ENCODE measurements at regions not wholly inside any gene's neighbourhood (a gene's known extent, or its start where the extent isn't known, plus 50 kb on each side); places are given as distances from the start of the nearest gene placed in this dataset.
A peak's percentile ranks its signal among the peaks of the same experiment; 100 is the strongest.
"Not testable (repeated sequence)": the region's sequence is repeated elsewhere in the genome, so short reads cannot be mapped to it uniquely, and the experiment has no call there.

DNA sequence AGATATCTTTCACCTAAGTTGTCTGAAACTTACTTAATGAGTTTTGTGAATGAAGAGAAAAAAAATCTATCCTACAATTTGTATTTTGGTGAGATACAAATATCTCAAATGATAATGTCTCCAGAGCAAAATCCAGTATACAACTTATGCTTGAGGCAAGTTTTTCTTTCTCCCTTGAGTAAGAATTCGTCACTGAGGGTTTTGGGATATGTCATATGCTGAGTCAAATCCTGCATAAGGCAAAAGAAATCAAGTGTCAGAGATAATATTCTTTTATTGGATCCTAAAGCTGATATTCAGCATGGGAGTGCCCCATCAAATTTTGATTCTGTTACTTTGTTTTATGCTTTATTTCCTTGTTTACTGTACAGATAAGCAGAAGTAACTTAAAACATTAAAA, 1308.6 kb downstream of the ARAP2 start:
- DNase-seq, result no peak

DNA sequence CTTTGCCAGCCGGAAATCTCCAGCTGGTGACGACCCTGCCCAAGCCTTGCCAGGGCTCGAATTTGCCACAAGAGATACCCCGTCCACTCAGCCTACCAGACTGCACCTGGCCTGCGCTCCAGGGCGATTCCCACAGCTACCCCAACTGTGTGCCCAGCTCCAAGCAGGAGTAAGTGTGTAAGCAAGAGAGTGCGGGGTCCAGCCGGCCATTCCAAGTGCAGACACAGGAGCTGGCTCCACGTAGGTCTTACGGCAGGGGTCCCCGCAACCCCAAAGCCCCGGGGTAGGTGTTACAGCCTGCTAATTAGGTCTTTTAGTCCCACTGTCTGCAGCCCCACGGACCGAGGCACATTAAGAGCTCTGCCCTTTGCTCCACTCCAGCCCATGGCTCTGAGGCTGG, 1305.2 kb downstream of the ARAP2 start:
- DNase-seq, result no peak

DNA sequence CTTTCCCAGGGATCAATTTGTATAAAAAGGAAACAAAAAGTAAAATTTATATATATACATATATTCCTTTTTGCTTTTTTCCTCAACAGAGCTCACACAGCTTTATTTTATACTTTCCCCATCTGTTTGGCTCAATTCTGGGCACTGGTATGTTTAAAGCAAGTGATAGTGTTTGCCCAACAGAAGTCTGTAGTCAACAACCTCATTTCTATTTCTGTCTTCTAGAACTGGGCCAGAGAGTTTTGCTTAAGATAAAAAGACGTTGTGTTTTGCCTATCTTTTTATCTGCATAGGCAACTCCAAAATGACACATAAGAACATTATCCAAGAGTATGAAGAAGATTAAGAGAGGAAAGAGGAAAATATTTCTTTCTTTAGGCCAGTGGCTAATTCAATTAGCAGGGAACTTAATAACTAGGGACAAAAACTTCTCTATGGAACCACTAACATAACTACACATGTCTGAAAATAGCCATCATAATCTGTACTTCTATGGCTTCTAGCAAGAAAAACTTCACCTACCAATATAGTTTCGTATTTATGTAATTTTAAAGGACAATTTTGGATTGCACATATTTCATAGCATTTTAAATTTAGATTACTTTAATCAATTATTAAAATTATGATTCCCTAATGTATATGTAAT, 1300.5 kb downstream of the ARAP2 start:
- no peak for DNase-seq

DNA sequence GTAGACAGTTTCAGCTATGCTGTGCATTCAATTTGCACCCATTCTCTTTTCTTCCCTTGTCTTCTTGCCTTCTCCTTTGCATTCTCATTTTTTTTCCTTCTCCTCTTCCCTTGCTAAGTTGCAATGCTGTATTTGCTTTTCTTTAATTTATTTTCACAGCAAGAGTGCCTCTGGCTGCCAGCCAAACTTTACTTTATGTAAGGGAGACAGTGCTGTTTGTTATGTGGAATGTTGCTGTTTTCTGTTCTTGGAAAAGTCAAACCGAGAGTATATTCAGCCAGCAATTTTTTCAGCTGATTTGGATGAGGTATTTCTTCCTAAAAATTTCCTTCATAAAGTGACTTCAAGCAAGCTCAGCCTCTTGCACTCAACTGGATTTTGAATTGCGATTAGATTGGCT, 1293.4 kb downstream of the ARAP2 start:
- DNase-seq, result no peak

DNA sequence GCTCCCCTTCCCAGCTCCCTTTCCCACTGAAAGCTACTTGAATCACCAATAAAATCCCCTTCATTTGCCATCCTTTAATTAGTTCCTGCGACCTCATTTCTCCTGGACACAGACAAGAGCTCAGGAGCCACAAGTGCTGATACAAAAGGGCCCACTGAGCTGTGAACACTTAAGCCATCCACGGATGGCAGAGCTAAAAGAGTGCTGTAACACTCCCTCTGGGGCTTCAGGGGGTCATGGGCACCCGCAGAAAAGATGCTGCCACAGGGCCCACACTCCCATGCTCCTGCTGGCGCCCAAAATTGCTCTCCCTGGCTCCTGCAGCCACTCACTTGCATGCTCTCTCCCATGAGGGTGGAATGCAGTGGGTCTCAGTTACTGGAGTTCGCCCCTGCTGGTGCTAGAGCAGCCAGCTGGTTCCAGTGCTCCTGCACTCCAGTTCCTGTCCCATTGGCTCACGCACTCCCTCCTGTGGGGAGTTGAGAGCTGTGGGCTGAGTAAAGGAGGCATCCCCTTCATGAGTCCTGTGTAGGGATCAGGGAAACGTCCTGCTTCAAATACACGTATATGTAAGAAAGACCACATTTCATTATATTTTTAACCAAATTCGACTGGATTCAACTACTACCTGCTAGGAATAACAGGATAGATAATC, 1291.0 kb downstream of the ARAP2 start:
- no peak for DNase-seq

DNA sequence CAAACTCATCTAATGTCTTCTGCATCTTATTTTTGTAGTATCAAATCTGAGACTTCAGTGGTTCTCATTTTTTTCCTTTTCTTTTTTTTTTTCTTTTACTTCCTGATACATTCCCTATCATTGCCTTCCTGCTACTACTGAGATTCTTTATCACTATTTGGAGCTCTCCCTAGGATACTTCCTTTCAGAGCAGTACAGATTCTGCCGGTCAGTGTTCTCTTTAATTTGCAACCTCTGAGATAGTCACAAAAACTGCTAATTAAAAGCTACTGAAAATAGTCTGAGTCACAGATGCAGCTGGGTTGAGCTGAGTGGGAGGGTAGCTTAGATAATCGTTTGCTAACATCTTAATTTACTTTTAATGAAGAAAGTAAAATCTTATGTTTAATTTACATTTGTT, 1279.7 kb downstream of the ARAP2 start:
- DNase-seq, result no peak

DNA sequence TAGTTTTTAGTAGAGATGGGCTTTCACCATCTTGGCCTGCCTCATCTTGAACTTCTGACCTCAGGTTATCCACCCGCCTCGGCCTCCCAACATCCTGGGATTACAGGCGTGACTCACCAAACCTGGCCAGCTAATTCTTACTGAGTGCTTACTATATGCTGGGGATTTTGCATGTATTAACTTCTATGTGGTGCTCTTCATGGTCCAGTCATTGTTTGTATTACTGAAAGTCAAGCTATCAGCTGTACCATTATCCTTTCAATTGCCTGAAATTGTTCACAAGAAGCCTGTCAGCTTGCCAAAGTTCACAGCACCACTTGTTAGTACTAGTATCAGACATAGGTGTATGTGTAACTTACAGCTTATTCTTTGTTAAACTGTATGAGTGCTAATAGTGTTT, 1272.1 kb downstream of the ARAP2 start:
- no peak for DNase-seq

DNA sequence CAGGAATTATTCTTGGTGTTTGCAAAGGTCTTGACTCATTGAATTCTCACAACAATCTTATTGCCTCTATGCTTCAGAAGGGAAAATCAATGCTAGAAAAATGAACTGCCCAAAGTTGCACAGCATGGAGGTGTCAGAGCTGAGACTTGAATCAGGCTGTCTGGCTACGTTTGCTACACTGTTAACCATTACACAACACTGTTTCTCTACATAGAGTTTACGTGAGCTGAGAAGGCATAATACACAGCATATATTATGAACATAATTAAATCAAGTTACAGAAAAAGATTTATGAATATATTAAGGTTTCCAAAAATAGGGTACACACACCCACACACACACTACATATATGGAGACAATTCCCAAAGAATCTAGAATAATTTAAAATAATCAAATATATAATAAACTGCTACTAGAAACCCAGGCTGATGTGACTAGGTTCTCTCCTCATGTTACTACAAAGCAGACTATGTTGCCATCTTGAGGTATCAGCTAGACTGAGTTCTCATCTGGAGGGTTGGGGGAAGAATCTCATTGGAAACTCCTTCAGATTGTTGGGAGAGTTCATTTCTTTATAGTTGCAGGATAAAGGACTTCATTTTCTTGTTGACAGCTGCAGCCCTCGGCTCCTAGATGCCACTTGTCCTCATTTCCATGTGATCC, 1270.5 kb downstream of the ARAP2 start:
- DNase-seq, result no peak

DNA sequence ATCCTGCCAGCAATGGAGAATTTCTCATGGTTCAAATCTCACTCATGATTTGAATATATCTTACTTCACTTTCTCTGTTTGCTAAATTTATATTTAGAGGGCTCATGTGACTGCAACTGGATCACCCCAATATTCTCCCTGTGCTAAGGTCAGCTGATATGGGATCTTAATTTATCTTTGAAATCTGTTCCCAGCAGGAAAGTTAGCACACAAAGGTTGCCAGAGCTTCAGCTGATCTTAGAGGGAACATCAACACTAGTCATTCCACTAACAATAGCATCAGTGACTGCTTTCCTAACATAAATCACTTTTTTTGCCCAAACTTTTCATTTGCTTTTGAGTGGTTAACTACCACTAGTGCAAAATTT, 1270.0 kb downstream of the ARAP2 start:
- DNase-seq, result no peak

DNA sequence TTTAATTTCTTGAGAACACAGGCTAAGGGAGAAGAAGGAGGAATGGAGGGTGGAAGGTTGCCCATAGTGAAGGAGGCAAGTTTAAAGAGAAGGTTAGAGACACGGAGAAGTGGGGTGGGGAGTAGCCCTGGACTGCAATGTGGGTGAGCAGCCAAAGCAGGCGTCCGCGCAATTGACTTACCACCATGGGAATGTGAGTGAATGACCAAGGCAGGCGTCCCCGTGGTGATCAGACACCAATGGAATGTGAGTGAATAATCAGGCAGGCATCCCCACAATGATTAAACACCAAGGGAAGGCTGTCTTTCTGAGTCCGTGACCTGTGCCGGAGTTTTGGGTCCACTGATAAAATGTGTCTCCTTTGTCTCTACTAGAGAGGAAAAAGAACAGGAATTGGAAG, 1223.1 kb downstream of the ARAP2 start:
- not testable (repeated sequence) for DNase-seq

DNA sequence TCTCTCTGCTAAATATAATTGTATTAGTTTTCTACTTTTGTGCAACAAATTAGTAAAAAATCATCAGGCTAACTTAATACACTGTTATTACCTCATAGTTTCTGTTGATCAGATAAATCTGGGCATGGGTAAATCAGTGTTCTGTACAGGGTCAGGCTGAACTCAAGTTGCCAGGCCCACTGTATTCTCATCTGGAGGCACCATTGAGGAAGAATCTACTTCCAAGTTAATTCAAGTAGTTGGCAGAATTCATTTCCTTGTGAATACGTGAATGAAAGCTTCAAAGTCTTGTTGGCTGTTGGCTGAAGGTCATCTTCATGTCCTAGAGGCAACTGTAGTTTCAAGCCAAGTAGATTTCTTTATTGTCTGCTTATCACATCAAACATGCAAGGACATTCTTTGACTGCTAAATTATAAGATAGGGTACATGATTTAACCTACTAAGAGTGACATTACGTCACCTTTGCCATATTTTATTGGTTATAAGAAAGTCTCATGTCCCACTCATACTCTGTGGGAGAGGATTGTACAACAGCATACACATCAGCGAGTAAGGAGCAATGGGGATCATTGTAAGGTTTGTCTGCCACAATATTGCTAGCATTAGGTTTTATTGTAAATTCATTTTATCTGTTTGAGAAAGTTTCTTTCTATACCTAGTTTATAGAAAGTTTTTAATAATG, 1219.0 kb downstream of the ARAP2 start:
- DNase-seq, result no peak

DNA sequence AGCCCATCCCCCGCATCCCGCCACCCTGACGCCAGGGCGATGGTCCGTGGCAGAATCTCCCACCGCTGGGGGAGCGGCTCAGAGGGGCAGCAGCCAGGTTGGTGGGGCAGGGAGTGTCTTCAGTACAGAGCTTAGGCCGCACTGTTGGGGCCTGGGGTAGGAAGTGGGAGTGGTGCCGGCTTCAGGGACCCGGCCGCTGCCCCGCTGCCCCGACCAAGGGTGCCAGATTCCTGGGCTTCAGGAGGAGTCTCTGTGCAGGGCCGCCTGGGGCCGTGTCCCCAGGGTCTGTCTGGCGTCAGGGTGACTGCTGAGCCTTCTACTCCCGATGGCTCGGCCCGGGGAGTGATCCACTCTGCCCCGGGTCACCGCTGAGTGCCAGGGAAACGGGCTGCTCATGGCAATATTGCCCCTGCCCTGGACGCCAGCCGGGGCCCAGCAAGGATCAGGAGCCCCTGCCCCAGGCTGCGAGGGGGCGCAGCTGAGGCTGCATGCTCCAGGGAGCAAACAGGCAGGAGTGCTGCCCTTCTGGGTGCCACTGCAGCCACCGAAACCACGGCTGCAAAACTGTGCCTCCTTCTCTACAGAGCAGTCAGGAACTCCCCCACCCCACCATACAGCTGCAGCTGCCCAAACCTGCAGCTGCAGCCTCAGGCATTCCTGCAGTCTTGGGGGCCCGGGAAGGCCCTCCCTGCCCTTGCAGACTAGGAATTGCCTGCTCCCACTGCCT, 1206.1 kb downstream of the ARAP2 start:
- no peak for DNase-seq

DNA sequence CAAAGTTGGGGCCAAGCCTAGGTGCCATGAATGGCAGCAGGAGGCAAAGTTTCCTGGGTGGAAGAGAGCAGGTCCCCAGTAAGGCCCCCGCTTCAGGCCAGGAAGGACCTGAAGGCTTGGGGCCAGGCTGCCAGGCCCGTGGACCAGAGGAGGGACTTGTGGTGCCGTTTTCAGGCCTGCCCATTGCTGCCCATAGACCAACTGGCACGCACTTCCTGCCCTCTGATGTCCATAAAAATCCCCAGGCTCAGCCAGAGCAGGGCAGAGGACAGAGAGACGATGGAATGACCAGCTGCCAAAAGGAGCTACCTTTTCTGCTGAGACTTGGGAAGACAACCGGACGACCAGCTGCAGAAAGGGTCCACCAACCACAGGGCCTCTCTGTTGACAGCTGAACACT, 1205.5 kb downstream of the ARAP2 start:
- no peak for DNase-seq

DNA sequence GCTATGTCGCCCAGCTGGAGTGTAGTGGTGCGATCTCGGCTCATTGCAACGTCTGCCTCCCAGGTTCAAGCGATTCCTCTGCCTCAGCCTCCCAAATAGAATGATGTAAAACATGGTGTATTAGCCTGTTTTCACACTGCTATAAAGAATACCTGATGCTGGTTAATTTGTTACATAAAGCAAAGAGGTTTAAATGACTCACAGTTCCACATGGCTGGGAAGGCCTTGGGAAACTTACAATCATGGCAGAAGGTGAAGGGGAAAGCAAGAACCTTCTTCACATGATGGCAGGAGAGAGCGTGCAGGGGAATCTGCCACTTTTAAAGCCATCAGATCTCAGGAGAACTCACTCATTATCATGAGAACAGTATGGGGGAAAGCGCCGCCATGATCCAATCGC, 1191.8 kb downstream of the ARAP2 start:
- DNase-seq, result no peak

DNA sequence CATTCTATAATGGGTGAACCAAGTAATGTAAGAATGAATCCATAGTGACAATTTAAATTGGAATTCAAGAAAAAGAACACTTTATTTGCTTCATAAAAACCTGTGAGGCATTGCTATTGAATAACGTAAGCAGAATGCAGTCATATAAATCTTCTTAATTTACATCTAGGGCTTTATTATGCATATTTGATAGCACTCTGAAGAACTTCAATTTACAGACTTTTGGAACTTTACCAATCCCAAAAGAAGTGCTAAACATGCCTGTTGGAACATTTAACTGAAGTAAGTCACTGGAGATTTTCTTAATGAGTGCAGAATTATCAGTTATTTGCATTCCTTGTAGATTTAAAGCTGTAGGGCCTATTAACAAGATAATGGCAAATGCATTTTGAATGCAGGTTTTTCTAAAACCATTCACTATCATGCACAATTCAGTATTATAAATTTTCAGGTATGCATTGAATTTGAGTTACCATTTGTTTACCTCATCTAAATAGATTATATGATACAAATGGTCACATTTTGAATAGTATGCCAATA, 1181.2 kb downstream of the ARAP2 start:
- no peak for DNase-seq

DNA sequence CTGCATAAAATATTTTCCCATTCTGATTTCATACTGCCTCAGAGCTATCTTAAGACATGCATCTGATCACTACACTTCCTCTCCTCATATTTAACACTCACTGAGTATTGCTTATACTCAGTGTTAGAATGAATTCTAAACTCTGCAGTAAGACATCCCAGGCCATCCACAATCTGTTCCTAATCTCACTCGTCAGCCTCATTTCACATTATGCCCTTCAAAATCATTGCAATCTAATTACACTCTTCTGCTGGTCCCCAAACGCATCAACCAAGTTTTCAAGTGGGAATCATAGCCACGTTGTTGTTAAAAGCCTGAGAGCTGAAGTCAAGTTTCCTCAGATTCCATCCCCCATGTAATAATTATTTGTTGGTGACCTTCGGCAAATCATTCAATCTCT, 1177.9 kb downstream of the ARAP2 start:
- no peak for DNase-seq

DNA sequence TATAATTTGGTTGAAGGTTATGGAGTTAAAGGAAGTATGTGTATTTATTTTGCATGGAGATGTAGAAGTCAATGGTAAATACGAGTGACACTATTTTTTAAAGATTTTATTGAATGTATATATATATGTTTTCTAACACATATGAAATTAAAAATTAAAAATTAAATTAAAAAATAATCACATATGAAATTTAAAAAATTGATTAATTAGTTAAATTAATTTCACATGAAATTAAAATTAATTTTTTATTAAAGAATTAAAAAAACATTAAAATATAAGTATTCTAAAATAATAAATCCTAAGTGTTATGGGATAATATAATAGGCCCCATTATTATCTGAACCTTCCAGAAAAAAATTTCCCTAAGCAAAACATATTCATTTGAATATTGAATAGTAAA, 1163.5 kb downstream of the ARAP2 start:
- DNase-seq, result no peak

DNA sequence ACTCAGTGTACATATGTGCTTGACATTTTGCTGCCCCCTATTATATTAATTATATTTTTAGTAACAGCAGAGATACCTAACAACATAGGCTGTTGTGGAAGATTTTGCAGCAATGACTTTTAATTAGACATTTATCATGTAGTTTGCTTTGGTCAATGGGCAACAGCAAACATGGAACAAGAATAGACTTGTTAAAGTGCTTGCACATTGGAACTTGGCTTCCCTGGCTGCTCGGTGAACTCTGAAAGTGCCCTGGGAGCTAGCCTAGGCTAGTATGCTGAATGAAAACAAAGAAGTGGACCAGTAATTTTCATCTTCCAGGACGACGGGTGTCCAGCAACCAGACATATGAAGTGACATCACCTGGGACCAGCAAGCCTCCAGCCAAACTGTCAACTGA, 1157.1 kb downstream of the ARAP2 start:
- DNase-seq, result no peak

DNA sequence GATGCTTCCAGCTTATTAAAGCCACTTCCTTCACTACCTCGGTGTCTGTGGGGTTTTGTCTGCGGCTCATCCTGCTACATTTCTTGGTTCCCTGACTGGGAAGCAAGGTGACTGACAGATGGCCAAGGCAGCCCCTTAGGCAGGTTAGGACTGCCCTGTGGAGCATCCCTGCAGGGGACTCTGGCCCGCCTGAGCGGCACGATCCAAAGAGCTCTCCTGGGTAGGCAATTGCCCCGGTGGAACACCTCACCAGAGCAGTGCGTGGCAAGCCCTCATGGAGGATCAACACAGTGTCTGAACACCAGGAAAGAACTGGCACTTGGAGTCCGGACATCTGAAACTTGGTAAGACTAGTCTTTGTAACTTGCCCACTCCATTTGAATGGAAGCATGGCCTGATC, 1143.4 kb downstream of the ARAP2 start:
- DNase-seq, result no peak

DNA sequence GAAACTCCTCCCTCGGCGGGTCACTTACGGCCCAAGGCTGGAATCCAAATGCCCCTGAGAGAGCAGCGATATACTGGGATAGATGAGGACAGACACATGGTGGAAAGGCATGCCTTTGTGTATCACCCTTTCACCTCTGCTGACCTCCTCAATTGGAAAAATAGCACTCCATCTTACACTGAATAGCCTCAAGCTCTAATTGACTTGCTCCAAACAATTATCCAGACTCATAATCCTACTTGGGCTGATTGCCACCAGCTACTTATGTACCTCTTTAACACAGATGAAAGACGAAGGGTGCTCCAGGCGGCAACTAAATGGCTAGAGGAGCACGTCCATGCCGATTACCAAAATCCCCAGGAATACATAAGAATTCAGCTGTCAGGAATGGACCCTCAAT, 1142.2 kb downstream of the ARAP2 start:
- DNase-seq, result no peak

DNA sequence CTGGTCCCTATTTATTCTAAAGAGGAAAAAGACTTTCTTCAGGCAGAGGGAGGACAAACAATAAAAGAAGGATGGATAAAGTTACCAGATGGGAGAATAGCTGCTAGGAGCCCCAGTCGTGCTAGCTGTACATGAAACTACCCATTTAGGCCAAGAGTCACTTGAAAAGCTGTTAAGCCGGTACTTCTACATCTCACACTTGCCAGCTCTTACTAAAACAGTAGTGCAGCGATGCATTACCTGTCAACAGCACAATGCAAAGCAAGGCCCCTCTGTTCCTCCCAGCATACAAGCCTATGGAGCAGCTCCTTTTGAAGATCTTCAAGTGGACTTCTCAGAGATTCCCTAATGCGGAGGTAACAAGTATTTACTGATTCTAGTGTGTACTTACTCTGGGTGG, 1138.8 kb downstream of the ARAP2 start:
- DNase-seq, result peak; percentile 76

DNA sequence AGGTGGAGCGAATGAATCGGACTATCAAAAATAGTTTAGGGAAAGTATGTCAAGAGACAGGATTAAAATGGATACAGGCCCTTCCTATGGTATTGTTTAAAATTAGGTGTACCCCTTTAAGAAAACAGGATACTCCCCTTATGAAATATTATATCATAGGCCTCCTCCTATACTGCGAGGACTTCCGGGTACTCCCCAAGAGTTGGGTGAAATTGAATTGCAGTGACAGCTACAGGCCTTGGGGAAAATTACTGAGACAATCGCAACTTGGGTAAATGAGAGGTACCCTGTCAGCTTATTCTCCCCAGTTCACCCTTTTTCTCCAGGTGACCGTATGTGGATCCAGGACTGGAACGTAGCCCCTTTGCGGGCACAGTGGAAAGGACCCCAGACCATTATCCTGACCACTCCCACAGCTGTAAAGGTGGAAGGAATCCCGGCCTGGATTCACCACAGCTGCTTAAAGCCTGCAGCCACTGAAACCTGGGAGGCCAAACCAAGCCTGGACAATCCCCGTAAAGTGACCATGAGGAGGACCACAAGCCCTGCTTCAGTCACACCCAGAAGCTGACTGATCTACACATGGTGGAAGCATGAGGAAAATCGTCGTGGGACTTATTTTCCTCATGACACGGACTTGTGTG, 1138.1 kb downstream of the ARAP2 start:
- peak; percentile 32 for DNase-seq

DNA sequence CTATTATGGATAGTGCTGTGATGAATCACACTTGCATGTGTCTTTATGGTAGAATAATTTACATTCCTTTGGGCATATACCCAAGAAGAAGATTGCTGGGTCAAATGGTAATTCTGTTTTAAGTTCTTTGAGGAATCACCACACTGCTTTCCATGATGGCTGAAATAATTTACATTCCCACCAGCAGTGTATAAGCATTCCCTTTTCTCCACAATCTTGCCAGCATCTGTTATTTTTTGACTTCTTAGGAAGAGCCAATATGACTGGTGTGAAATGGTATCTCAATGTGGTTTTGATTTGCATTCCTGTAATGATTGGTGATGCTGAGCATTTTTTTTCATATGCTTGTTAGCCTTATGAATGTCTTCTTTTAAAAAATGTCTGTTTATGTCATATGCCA, 1120.2 kb downstream of the ARAP2 start:
- no peak for DNase-seq

Measured in NCI-H2029 (cell line).